HCT116 (cell line): ENCODE measurements at regions not wholly inside any gene's neighbourhood (a gene's known extent, or its start where the extent isn't known, plus 50 kb on each side); places are given as distances from the start of the nearest gene placed in this dataset.

Experiments
- ATAC-seq: fragments of 200-7000 bp; cut with Tn5 transposase; 2 replicates; pipeline ENCODE4 v1.9.1; 2020; ENCODE audit warnings: mild to moderate bottlenecking, moderate library complexity
- BruUV-seq: library from RNA; stranded (reverse); fragments of 400-500 nt; replicated peaks from 2 replicates; lab custom pipeline; 2021; lab: Mats Ljungman, UMichigan
- CTCF ChIA-PET: fragments of 300-600 bp; sonication (Branson Sonifier 250); formaldehyde crosslinking; loops from one replicate; lab custom pipeline; 2021; ENCODE audit warnings: antibody characterized with exemption; lab: Charles Lee
- POLR2A ChIA-PET: fragments of 300-600, 350-600 bp; sonication (Branson Sonifier 250); formaldehyde crosslinking; loops from one replicate; lab custom pipeline; 2021; ENCODE audit warnings: antibody characterized with exemption; lab: Charles Lee
- RAD21 ChIA-PET, 2 experiments: fragments of 300-600 bp; sonication (Branson Sonifier 250); formaldehyde crosslinking; loops; one replicate each; lab custom pipeline; 2023; ENCODE audit warnings: low total read pairs in 2 of 2; ENCODE audit not compliant: uncharacterized antibody in 2 of 2, unreplicated experiment in 2 of 2, low non-redundant PET in 1 of 2; lab: Charles Lee
- DNase-seq: peaks from one replicate; pipeline ENCODE4 v3.0.0-alpha.2; 2010; ENCODE audit warnings: low read depth, low spot score
- H2AFZ ChIP-seq: fragments of 200-600 bp; shearing (Covaris generic), sonication (generic); 2 replicates; pipeline ENCODE4 v1.6.1; 2017; ENCODE audit warnings: low read depth, mixed run types, mixed read lengths, antibody characterized with exemption, low read length; ENCODE audit not compliant: poor library complexity, severe bottlenecking
- H3K27ac ChIP-seq: 2 replicates; pipeline ENCODE4 v1.5.1; 2012; ENCODE audit warnings: low read depth, low read length
- H3K27me3 ChIP-seq: fragments of 200-600 bp; sonication (generic); 2 replicates; pipeline ENCODE4 v1.6.1; 2016; ENCODE audit warnings: mixed run types, low read length, mixed read lengths; ENCODE audit not compliant: insufficient read depth
- H3K36me3 ChIP-seq, 2 experiments: fragments of 200-500 bp in 1 of 2; fragments of 200-600 bp in 1 of 2; sonication (Bioruptor generic) in 1 of 2; sonication (generic) in 1 of 2; 2 replicates each; pipeline versions ENCODE4 v1.5.1 to v1.6.1; 2014 to 2016; ENCODE audit warnings: low read length in 2 of 2, inconsistent platforms in 1 of 2, mixed read lengths in 1 of 2, mixed run types in 1 of 2; ENCODE audit not compliant: insufficient read depth in 2 of 2, control insufficient read depth in 1 of 2
- H3K4me1 ChIP-seq, 2 experiments: fragments of 200-600 bp in 1 of 2; sonication (generic) in 1 of 2; 2 replicates each; pipeline versions ENCODE4 v1.5.1 to v1.6.1; 2012 to 2017; ENCODE audit warnings: low read length in 2 of 2, inconsistent platforms in 1 of 2, mild to moderate bottlenecking in 1 of 2, mixed read lengths in 1 of 2, mixed run types in 1 of 2, moderate library complexity in 1 of 2; ENCODE audit not compliant: insufficient read depth in 2 of 2, control insufficient read depth in 1 of 2
- H3K4me2 ChIP-seq: fragments of 200-600 bp; sonication (generic); 2 replicates; pipeline ENCODE4 v1.6.1; 2017; ENCODE audit warnings: mixed run types, low read length, mixed read lengths
- H3K4me3 ChIP-seq, 2 experiments: fragments of 200-600 bp in 1 of 2; sonication (generic) in 1 of 2; replicated peaks in 1 of 2; 2 replicates each; pipeline ENCODE4 v1.5.1; 2011 to 2016; ENCODE audit warnings: low read length in 2 of 2, control low read depth in 1 of 2, low read depth in 1 of 2, mild to moderate bottlenecking in 1 of 2, mixed read lengths in 1 of 2, mixed run types in 1 of 2
- H3K79me2 ChIP-seq: fragments of 200-600 bp; sonication (generic); 2 replicates; pipeline ENCODE4 v1.6.1; 2017; ENCODE audit warnings: mild to moderate bottlenecking, mixed run types, low read length, moderate library complexity, mixed read lengths; ENCODE audit not compliant: insufficient read depth
- H3K9ac ChIP-seq: fragments of 200-600 bp; sonication (generic); 2 replicates; pipeline ENCODE4 v1.6.1; 2016; ENCODE audit warnings: low read length, mixed read lengths
- H3K9me2 ChIP-seq: fragments of 200-600 bp; sonication (generic), shearing (Covaris generic); 2 replicates; pipeline ENCODE4 v1.6.1; 2017; ENCODE audit warnings: mixed run types, mild to moderate bottlenecking, moderate library complexity; ENCODE audit not compliant: insufficient read depth
- H3K9me3 ChIP-seq, 2 experiments: fragments of 200-500 bp in 1 of 2; fragments of 200-600 bp in 1 of 2; sonication (Bioruptor generic) in 1 of 2; sonication (generic) in 1 of 2; 2 replicates each; pipeline ENCODE4 v1.6.1; 2014 to 2017; ENCODE audit warnings: low read length in 2 of 2, mixed read lengths in 2 of 2, inconsistent platforms in 1 of 2, low read depth in 1 of 2, mild to moderate bottlenecking in 1 of 2, mixed run types in 1 of 2, moderate library complexity in 1 of 2; ENCODE audit not compliant: control insufficient read depth in 1 of 2, insufficient read depth in 1 of 2
- H4K20me1 ChIP-seq: fragments of 200-600 bp; sonication (generic), shearing (Covaris generic); 2 replicates; pipeline ENCODE4 v1.6.1; 2017; ENCODE audit warnings: mixed run types, mild to moderate bottlenecking, moderate library complexity; ENCODE audit not compliant: insufficient read depth
- FOSL1 ChIP-seq: IDR thresholded peaks from 2 replicates; pipeline ENCODE4 v1.6.1; 2012; ENCODE audit warnings: low read depth
- MAX ChIP-seq: IDR thresholded peaks from 2 replicates; pipeline ENCODE4 v1.6.1; 2012
- POLR2AphosphoS5 ChIP-seq: IDR thresholded peaks from 2 replicates; pipeline ENCODE4 v1.6.1; 2011; ENCODE audit warnings: mild to moderate bottlenecking, low read depth, low read length, moderate library complexity
- SRF ChIP-seq: IDR thresholded peaks from 2 replicates; pipeline ENCODE4 v1.6.1; 2012; ENCODE audit warnings: low read depth
- YY1 ChIP-seq: IDR thresholded peaks from 2 replicates; pipeline ENCODE4 v1.6.1; 2011; ENCODE audit warnings: low read length, low read depth, moderate library complexity, mild to moderate bottlenecking; ENCODE audit not compliant: insufficient replicate concordance; ENCODE audit errors: extremely low read depth
- ZBTB33 ChIP-seq: IDR thresholded peaks from 2 replicates; pipeline ENCODE4 v1.6.1; 2011; ENCODE audit warnings: mild to moderate bottlenecking, low read length, moderate library complexity; ENCODE audit not compliant: insufficient replicate concordance; ENCODE audit errors: extremely low read depth
- intact Hi-C: fragments of 100-400 bp; cut with micrococcal nuclease; formaldehyde crosslinking; loops from 2 replicates; pipeline ENCODE4 v1.10.0; 2022

GRCh38 chr10:2700626-2701305 lies 366.6 kb upstream of the PFKP start:
- ChIA-PET CTCF (no interaction called here), RAD21 (no interaction called here), POLR2A (no interaction called here)
- no peaks in the 10 kb centered on the region for H3K36me3 ChIP-seq
- no peaks in the 10 kb centered on the region for H3K27me3 ChIP-seq
- H2AFZ ChIP-seq = no peak overlapping the region
- no peaks in the 10 kb centered on the region for H3K4me1 ChIP-seq
- no peaks in the 10 kb centered on the region for H4K20me1 ChIP-seq
- H3K9ac ChIP-seq = no peak overlapping the region
- no TSS peak for BruUV-seq
- no peak overlapping the region for H3K4me2 ChIP-seq
- intact Hi-C loops = no loop called here
- DNase-seq (no peak), ATAC-seq (no peak)
- H3K79me2 ChIP-seq = no peaks in the 10 kb centered on the region
- TF ChIP-seq POLR2AphosphoS5 = no peak
- TF ChIP-seq YY1 = no peak
- TF ChIP-seq MAX = no peak
- H3K4me3 ChIP-seq = no peak overlapping the region
- peaks cover 3 to 23% of the 10 kb centered on the region in 2 experiments; a peak in 3 of 4 replicates for H3K9me3 ChIP-seq
- no peaks in the 10 kb centered on the region for H3K9me2 ChIP-seq
- H3K27ac ChIP-seq = no peak overlapping the region

- H3K9me2 ChIP-seq = no peaks in the 10 kb centered on the region
- no peaks in the 10 kb centered on the region for H3K79me2 ChIP-seq
- H3K9ac ChIP-seq = no peak overlapping the region
- no peaks in the 10 kb centered on the region for H3K36me3 ChIP-seq
- H3K4me1 ChIP-seq = no peaks in the 10 kb centered on the region
- H4K20me1 ChIP-seq = no peaks in the 10 kb centered on the region
- no peak for TF ChIP-seq FOSL1
- no peak for TF ChIP-seq SRF
- no peak for TF ChIP-seq ZBTB33
- intact Hi-C loops = no loop called here
- H3K27me3 ChIP-seq = no peaks in the 10 kb centered on the region
- RAD21 ChIA-PET = no interaction called here
- no peak overlapping the region for H3K27ac ChIP-seq
- H2AFZ ChIP-seq = no peak overlapping the region
- peaks cover 10 to 19% of the 10 kb centered on the region in 2 experiments; a peak in 2 of 4 replicates for H3K9me3 ChIP-seq
- H3K4me2 ChIP-seq = no peak overlapping the region
- ATAC-seq = no peak
- H3K4me3 ChIP-seq = no peak overlapping the region
- no TSS peak for BruUV-seq
- CTCF ChIA-PET = no interaction called here
- POLR2A ChIA-PET = no interaction called here
- no peak for DNase-seq
Observed at GRCh38 chr10:2688958-2689357, 378.4 kb upstream of the PFKP start.
